ENCODE measurements at regions not wholly inside any gene's neighbourhood (a gene's known extent, or its start where the extent isn't known, plus 50 kb on each side); places are given as distances from the start of the nearest gene placed in this dataset.

GRCh38 chr9:95720496-95720895 lies 155.0 kb upstream of the ERCC6L2 start:
- TF ChIP-seq CTCF (IDR thresholded peaks at IDR 0.05 in 4 of 5, conservative IDR thresholded peaks at IDR 0.05 in 1 of 5): no peak
- TF ChIP-seq POLR2A (IDR thresholded peaks at IDR 0.05): no peak

All from gastrocnemius medialis (tissue), 4 donors.